ENCODE measurements at regions not wholly inside any gene's neighbourhood (a gene's known extent, or its start where the extent isn't known, plus 50 kb on each side); places are given as distances from the start of the nearest gene placed in this dataset.

- H3K9me3 ChIP-seq (ENCODE audit: control insufficient read depth, low read depth, low read length): no peaks in the 10 kb centered on the region
- no peaks in the 10 kb centered on the region for H3K27me3 ChIP-seq (ENCODE audit: control insufficient read depth, insufficient read depth, low read length)
These were observed 178.8 kb upstream of the VASH1 start for GRCh38 chr14:76582447-76582846.

GRCh38 chr14:76583174-76583573 is 178.1 kb upstream of the VASH1 start:
- Histone ChIP-seq H3K9ac (ENCODE audit: low read length) (no peak overlapping the region), H3K9me3 (ENCODE audit: control insufficient read depth, low read depth, low read length) (no peaks in the 10 kb centered on the region), H3K27me3 (ENCODE audit: control insufficient read depth, insufficient read depth, low read length) (no peaks in the 10 kb centered on the region), H3K4me1 (ENCODE audit: control insufficient read depth, low read depth, low read length) (no peaks in the 10 kb centered on the region), H3K27ac (ENCODE audit: low read length) (no peak overlapping the region), H3K4me3 (ENCODE audit: low read length) (no peak overlapping the region), H3K36me3 (ENCODE audit: control insufficient read depth, low read depth, low read length) (no peaks in the 10 kb centered on the region)

More at GRCh38 chr14:76582447-76582846, 178.8 kb upstream of the VASH1 start:
- no peaks in the 10 kb centered on the region for H3K4me1 ChIP-seq (ENCODE audit: control insufficient read depth, low read depth, low read length)
- H3K36me3 ChIP-seq (ENCODE audit: control insufficient read depth, low read depth, low read length): no peaks in the 10 kb centered on the region
- H3K27ac ChIP-seq (ENCODE audit: low read length): no peak overlapping the region
- no peak overlapping the region for H3K4me3 ChIP-seq (ENCODE audit: low read length)
- no peak overlapping the region for H3K9ac ChIP-seq (ENCODE audit: low read length)

GRCh38 chr14:76583805-76584204 is 177.5 kb upstream of the VASH1 start:
- Histone ChIP-seq H3K27ac (ENCODE audit: low read length) (no peak overlapping the region), H3K36me3 (ENCODE audit: control insufficient read depth, low read depth, low read length) (no peaks in the 10 kb centered on the region), H3K4me1 (ENCODE audit: control insufficient read depth, low read depth, low read length) (no peaks in the 10 kb centered on the region), H3K27me3 (ENCODE audit: control insufficient read depth, insufficient read depth, low read length) (no peaks in the 10 kb centered on the region), H3K9me3 (ENCODE audit: control insufficient read depth, low read depth, low read length) (no peaks in the 10 kb centered on the region), H3K9ac (ENCODE audit: low read length) (no peak overlapping the region), H3K4me3 (ENCODE audit: low read length) (no peak overlapping the region)

GRCh38 chr14:76584271-76584702 is 177.0 kb upstream of the VASH1 start:
- Histone ChIP-seq H3K4me3 (ENCODE audit: low read length) (no peak overlapping the region), H3K36me3 (ENCODE audit: control insufficient read depth, low read depth, low read length) (no peaks in the 10 kb centered on the region), H3K9me3 (ENCODE audit: control insufficient read depth, low read depth, low read length) (no peaks in the 10 kb centered on the region), H3K27ac (ENCODE audit: low read length) (no peak overlapping the region), H3K27me3 (ENCODE audit: control insufficient read depth, insufficient read depth, low read length) (no peaks in the 10 kb centered on the region), H3K9ac (ENCODE audit: low read length) (no peak overlapping the region), H3K4me1 (ENCODE audit: control insufficient read depth, low read depth, low read length) (no peaks in the 10 kb centered on the region)

GRCh38 chr14:76585616-76586015 is 175.7 kb upstream of the VASH1 start:
- Histone ChIP-seq H3K27ac (ENCODE audit: low read length) (no peak overlapping the region), H3K36me3 (ENCODE audit: control insufficient read depth, low read depth, low read length) (no peaks in the 10 kb centered on the region), H3K4me1 (ENCODE audit: control insufficient read depth, low read depth, low read length) (no peaks in the 10 kb centered on the region), H3K9me3 (ENCODE audit: control insufficient read depth, low read depth, low read length) (no peaks in the 10 kb centered on the region), H3K27me3 (ENCODE audit: control insufficient read depth, insufficient read depth, low read length) (no peaks in the 10 kb centered on the region), H3K4me3 (ENCODE audit: low read length) (no peak overlapping the region), H3K9ac (ENCODE audit: low read length) (no peak overlapping the region)

GRCh38 chr14:76589246-76589645 is 172.0 kb upstream of the VASH1 start:
- H3K4me1 ChIP-seq (ENCODE audit: control insufficient read depth, low read depth, low read length): no peaks in the 10 kb centered on the region
- no peak overlapping the region for H3K27ac ChIP-seq (ENCODE audit: low read length)
- no peak overlapping the region for H3K4me3 ChIP-seq (ENCODE audit: low read length)
- no peaks in the 10 kb centered on the region for H3K9me3 ChIP-seq (ENCODE audit: control insufficient read depth, low read depth, low read length)
- H3K36me3 ChIP-seq (ENCODE audit: control insufficient read depth, low read depth, low read length): no peaks in the 10 kb centered on the region
- H3K27me3 ChIP-seq (ENCODE audit: control insufficient read depth, insufficient read depth, low read length): no peaks in the 10 kb centered on the region
- H3K9ac ChIP-seq (ENCODE audit: low read length): no peak overlapping the region

- Histone ChIP-seq H3K27ac (ENCODE audit: low read length) (no peak overlapping the region), H3K4me1 (ENCODE audit: control insufficient read depth, low read depth, low read length) (no peaks in the 10 kb centered on the region), H3K9me3 (ENCODE audit: control insufficient read depth, low read depth, low read length) (no peaks in the 10 kb centered on the region), H3K9ac (ENCODE audit: low read length) (no peak overlapping the region), H3K27me3 (ENCODE audit: control insufficient read depth, insufficient read depth, low read length) (no peaks in the 10 kb centered on the region), H3K4me3 (ENCODE audit: low read length) (no peak overlapping the region), H3K36me3 (ENCODE audit: control insufficient read depth, low read depth, low read length) (no peaks in the 10 kb centered on the region)
These were observed 170.0 kb upstream of the VASH1 start for GRCh38 chr14:76591266-76591665.

GRCh38 chr14:76595266-76595665 is 166.0 kb upstream of the VASH1 start:
- H3K9ac ChIP-seq (ENCODE audit: low read length): no peak overlapping the region
- no peak overlapping the region for H3K27ac ChIP-seq (ENCODE audit: low read length)
- no peaks in the 10 kb centered on the region for H3K27me3 ChIP-seq (ENCODE audit: control insufficient read depth, insufficient read depth, low read length)
- H3K36me3 ChIP-seq (ENCODE audit: control insufficient read depth, low read depth, low read length): no peaks in the 10 kb centered on the region
- H3K4me1 ChIP-seq (ENCODE audit: control insufficient read depth, low read depth, low read length): peaks cover 7% of the 10 kb centered on the region
- H3K9me3 ChIP-seq (ENCODE audit: control insufficient read depth, low read depth, low read length): no peaks in the 10 kb centered on the region
- H3K4me3 ChIP-seq (ENCODE audit: low read length): no peak overlapping the region

GRCh38 chr14:76597387-76597786 is 163.9 kb upstream of the VASH1 start:
- Histone ChIP-seq H3K4me1 (ENCODE audit: control insufficient read depth, low read depth, low read length) (peaks cover 8% of the 10 kb centered on the region), H3K4me3 (ENCODE audit: low read length) (no peak overlapping the region), H3K9me3 (ENCODE audit: control insufficient read depth, low read depth, low read length) (no peaks in the 10 kb centered on the region), H3K27ac (ENCODE audit: low read length) (no peak overlapping the region), H3K27me3 (ENCODE audit: control insufficient read depth, insufficient read depth, low read length) (no peaks in the 10 kb centered on the region), H3K36me3 (ENCODE audit: control insufficient read depth, low read depth, low read length) (no peaks in the 10 kb centered on the region), H3K9ac (ENCODE audit: low read length) (no peak overlapping the region)

GRCh38 chr14:76599141-76599540 is 162.1 kb upstream of the VASH1 start:
- peaks cover 8% of the 10 kb centered on the region for H3K4me1 ChIP-seq (ENCODE audit: control insufficient read depth, low read depth, low read length)
- H3K36me3 ChIP-seq (ENCODE audit: control insufficient read depth, low read depth, low read length): no peaks in the 10 kb centered on the region
- no peaks in the 10 kb centered on the region for H3K27me3 ChIP-seq (ENCODE audit: control insufficient read depth, insufficient read depth, low read length)
- no peak overlapping the region for H3K9ac ChIP-seq (ENCODE audit: low read length)
- H3K4me3 ChIP-seq (ENCODE audit: low read length): no peak overlapping the region
- no peak overlapping the region for H3K27ac ChIP-seq (ENCODE audit: low read length)
- no peaks in the 10 kb centered on the region for H3K9me3 ChIP-seq (ENCODE audit: control insufficient read depth, low read depth, low read length)

- Histone ChIP-seq H3K4me3 (ENCODE audit: low read length) (no peak overlapping the region), H3K27ac (ENCODE audit: low read length) (no peak overlapping the region), H3K9me3 (ENCODE audit: control insufficient read depth, low read depth, low read length) (no peaks in the 10 kb centered on the region), H3K27me3 (ENCODE audit: control insufficient read depth, insufficient read depth, low read length) (no peaks in the 10 kb centered on the region), H3K36me3 (ENCODE audit: control insufficient read depth, low read depth, low read length) (no peaks in the 10 kb centered on the region), H3K9ac (ENCODE audit: low read length) (no peak overlapping the region), H3K4me1 (ENCODE audit: control insufficient read depth, low read depth, low read length) (peaks cover 8% of the 10 kb centered on the region)
These were observed 161.5 kb upstream of the VASH1 start for GRCh38 chr14:76599559-76600287.

- Histone ChIP-seq H3K27me3 (ENCODE audit: control insufficient read depth, insufficient read depth, low read length) (no peaks in the 10 kb centered on the region), H3K9ac (ENCODE audit: low read length) (no peak overlapping the region), H3K9me3 (ENCODE audit: control insufficient read depth, low read depth, low read length) (no peaks in the 10 kb centered on the region), H3K4me3 (ENCODE audit: low read length) (no peak overlapping the region), H3K4me1 (ENCODE audit: control insufficient read depth, low read depth, low read length) (peaks cover 8% of the 10 kb centered on the region), H3K27ac (ENCODE audit: low read length) (no peak overlapping the region), H3K36me3 (ENCODE audit: control insufficient read depth, low read depth, low read length) (no peaks in the 10 kb centered on the region)
These were observed 157.6 kb upstream of the VASH1 start for GRCh38 chr14:76603713-76604112.
